ENCODE measurements at regions not wholly inside any gene's neighbourhood (a gene's known extent, or its start where the extent isn't known, plus 50 kb on each side); places are given as distances from the start of the nearest gene placed in this dataset.

- H3K4me3 ChIP-seq (ENCODE audit: low read depth, low read length): no peak overlapping the region
- no peak for TF ChIP-seq CTCF (IDR thresholded peaks at IDR 0.05; ENCODE audit: low read depth, low read length)
Observed at GRCh38 chr13:84445776-84446175, 563.5 kb upstream of the SLITRK1 start.

- H3K4me3 ChIP-seq (ENCODE audit: low read depth, low read length): no peak overlapping the region
- TF ChIP-seq CTCF (IDR thresholded peaks at IDR 0.05; ENCODE audit: low read depth, low read length): no peak
Observed at GRCh38 chr13:84443463-84443862, 561.2 kb upstream of the SLITRK1 start.

- no peak overlapping the region for H3K4me3 ChIP-seq (ENCODE audit: low read depth, low read length)
- no peak for TF ChIP-seq CTCF (IDR thresholded peaks at IDR 0.05; ENCODE audit: low read depth, low read length)
Observed at GRCh38 chr13:84439108-84439507, 556.8 kb upstream of the SLITRK1 start.

- no peak overlapping the region for H3K4me3 ChIP-seq (ENCODE audit: low read depth, low read length)
- TF ChIP-seq CTCF (IDR thresholded peaks at IDR 0.05; ENCODE audit: low read depth, low read length): no peak
Observed at GRCh38 chr13:84433024-84433423, 550.8 kb upstream of the SLITRK1 start.

GRCh38 chr13:84431646-84432045 is 549.4 kb upstream of the SLITRK1 start:
- H3K4me3 ChIP-seq (ENCODE audit: low read depth, low read length): no peak overlapping the region
- no peak for TF ChIP-seq CTCF (IDR thresholded peaks at IDR 0.05; ENCODE audit: low read depth, low read length)

- no peak for TF ChIP-seq CTCF (IDR thresholded peaks at IDR 0.05; ENCODE audit: low read depth, low read length)
- H3K4me3 ChIP-seq (ENCODE audit: low read depth, low read length): no peak overlapping the region
Observed at GRCh38 chr13:84430446-84430845, 548.2 kb upstream of the SLITRK1 start.

- H3K4me3 ChIP-seq (ENCODE audit: low read depth, low read length): no peak overlapping the region
- TF ChIP-seq CTCF (IDR thresholded peaks at IDR 0.05; ENCODE audit: low read depth, low read length): no peak
Observed at GRCh38 chr13:84430015-84430414, 547.7 kb upstream of the SLITRK1 start.
